HG03095 (cell line): ENCODE measurements at regions not wholly inside any gene's neighbourhood (a gene's known extent, or its start where the extent isn't known, plus 50 kb on each side); places are given as distances from the start of the nearest gene placed in this dataset.
A peak's percentile ranks its signal among the peaks of the same experiment; 100 is the strongest.
"Not testable (repeated sequence)": the region's sequence is repeated elsewhere in the genome, so short reads cannot be mapped to it uniquely, and the experiment has no call there.

Experiments
- ATAC-seq: cut with Tn5 transposase; IDR thresholded peaks from one replicate; pipeline ENCODE4 v1.9.1; 2021; ENCODE audit warnings: moderate library complexity; ENCODE audit not compliant: unreplicated experiment

GRCh38 chr15:31433091-31433490 lies 106.5 kb downstream of the KLF13 start:
- no peak for ATAC-seq

DNA sequence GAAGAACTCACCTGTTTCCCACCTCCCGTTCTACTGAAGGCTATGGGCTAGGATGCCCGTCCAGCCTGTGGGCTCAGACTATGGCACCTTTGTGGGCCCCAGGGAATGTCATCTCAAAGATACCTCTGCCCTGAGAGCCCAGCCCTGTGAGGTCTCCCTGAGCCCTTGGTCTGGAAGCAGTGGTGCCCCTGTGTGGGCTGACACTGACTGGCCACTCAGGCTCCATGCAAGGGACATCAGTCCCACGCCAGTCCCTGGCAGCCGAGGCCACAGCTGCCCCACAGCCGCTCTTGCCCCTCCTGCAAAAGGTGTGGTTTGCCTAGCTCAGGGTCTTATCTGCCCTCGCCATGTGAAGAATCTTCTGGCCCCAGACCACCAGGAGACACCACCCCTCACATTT lies 106.9 kb downstream of the KLF13 start:
- ATAC-seq = no peak

DNA sequence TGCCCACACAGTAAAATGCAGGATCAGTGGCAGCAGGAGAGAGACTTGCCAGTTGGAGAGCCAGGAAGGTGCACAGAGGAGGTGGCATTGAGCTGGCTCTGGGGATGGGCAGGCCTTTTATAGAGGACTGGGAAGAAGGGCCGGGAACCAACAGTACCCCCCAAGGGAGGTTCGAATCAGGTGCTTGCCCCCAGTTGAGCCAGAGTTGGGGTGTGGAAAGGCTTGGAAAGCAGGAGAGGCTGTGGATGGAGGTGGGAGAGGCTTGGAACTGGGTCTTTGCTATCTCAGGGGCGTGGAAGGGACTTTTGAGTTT lies 107.6 kb downstream of the KLF13 start:
- ATAC-seq = no peak

GRCh38 chr15:31434588-31435260 lies 108.1 kb downstream of the KLF13 start:
- ATAC-seq = peak; percentile 39

- ATAC-seq = peak; percentile 51
These were observed 108.8 kb downstream of the KLF13 start for GRCh38 chr15:31435261-31435911.

- no peak for ATAC-seq
These were observed 109.4 kb downstream of the KLF13 start for GRCh38 chr15:31435912-31436628.

DNA sequence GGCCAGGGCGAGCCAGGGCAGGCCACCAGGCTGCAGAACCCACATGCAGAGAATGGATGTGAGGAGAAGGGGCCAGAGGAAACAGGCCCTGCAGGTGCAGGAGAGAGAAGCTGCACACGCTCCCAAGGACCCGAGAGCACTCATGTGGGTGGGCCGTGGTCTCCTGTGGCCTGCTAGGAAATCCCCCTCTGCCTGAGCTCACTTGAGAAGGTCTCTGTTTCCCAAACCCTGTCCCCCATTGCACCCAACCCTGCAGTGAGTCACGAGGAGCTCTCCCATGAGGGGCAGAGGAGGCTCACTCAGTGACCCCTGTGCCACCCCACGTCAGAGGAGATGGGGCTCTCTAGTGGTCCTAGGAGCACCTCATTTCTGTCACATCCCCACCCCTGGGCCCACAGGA lies 111.1 kb downstream of the KLF13 start:
- no peak for ATAC-seq

DNA sequence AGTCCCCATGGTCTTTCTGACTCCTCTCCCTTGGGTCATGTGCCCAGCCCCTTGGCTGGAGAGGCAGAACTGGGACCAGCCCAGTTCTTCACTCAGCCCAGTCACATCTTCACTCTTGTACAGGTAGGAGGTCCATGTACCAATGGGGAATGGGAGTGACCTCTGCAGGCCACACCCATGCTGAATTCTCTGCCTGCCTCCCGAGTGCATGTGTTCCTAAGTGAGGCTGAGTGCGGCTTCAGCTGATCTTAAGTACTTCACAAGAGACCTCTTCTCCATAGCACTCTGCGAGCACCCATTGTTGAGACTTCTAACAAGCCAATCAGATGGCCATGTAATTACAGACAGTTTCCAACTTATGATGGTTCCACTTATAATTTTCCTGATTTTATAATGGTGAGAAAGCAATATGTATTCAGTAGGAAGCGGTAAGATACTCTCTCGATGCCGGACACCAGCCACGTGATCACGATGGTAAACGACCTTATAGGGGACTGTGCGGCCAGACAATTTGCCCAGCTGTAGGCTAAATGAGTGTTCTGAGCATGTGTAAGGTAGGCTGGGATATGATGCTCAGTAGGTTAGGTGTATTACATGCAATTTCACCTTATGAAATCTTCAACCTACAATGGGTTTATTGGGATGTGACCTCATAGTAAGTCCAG lies 112.1 kb downstream of the KLF13 start:
- ATAC-seq = no peak

DNA sequence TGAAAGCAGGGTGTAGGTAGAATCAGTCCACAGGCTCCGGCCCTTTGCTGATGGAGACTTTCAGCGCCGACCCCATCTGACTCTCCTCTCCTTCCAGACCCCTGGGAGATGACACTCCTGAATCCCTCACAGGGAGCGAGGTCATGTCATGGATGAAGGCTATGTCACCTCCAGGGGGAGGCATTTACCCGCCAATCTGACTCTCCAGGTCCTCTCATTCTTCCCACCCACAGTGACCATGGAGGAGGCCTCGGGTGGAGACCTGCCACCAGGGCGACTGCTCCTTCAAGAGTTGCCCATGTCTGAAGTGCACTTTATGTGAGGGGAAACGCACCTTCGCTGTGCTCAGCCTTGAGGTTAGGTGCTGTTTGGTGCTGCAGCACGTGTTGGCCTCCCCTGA lies 112.7 kb downstream of the KLF13 start:
- no peak for ATAC-seq

- ATAC-seq = not testable (repeated sequence)
These were observed 113.6 kb downstream of the KLF13 start for GRCh38 chr15:31440216-31440615.

GRCh38 chr15:31440754-31441311 lies 114.2 kb downstream of the KLF13 start:
- no peak for ATAC-seq

- no peak for ATAC-seq
These were observed 115.6 kb downstream of the KLF13 start for GRCh38 chr15:31442226-31442625.

DNA sequence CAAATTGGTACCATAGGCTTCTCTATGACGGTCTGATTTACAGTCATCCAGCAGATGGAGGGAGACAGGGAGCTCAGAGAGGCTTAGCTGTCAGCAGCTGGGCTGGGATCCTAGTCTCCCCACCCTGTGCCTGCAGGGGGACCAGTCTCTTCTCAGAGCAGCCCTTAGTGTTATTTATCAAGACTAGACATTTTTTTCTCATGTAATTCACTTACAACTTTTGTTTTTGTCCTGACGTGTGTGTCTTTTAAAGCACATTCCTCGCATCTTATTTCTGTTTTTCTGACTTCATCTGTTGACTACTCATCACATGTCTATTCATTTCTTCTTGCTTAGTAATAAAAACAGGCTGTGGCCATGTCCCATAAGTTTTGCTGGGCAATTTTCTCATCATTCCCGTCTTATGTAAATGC lies 116.1 kb downstream of the KLF13 start:
- no peak for ATAC-seq

- ATAC-seq = no peak
These were observed 118.2 kb downstream of the KLF13 start for GRCh38 chr15:31444844-31445243.

DNA sequence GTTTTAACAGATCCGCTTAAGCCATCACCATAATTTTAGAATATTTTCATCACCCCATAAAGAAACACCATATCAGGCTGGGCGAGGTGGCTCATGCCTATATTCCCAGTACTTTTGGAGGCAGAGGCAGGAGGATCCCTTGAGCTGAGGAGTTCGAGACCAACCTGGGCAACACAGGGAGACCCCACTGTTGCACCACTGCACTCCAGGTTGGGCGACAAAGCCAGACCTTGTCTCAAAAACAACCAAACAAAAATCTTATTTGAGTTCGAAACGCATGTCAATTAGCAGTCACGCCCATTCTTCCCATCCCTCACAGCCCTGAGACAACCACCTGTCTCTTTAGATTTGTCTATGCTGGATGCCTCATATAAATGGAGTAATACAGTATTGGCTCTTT lies 119.9 kb downstream of the KLF13 start:
- no peak for ATAC-seq

GRCh38 chr15:31447931-31448634 lies 121.4 kb downstream of the KLF13 start:
- no peak for ATAC-seq

DNA sequence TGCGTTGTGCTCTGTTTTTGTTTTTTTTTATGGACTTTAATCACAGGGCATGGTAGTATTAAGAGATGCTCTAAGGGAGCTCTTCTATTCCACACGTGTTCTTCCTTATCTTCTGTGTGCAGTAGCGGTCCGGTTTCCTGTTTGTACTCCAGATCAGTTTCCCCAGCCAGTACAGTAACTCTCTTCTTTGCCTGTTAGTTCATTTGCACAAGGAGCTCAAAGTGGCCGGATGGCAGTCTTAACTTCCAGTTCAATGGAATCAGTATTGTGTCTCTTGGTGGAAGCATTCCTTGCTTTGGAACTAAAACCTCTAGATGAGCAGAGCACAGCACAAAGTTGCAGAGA lies 122.0 kb downstream of the KLF13 start:
- no peak for ATAC-seq

- no peak for ATAC-seq
These were observed 126.2 kb downstream of the KLF13 start for GRCh38 chr15:31452595-31453557.

DNA sequence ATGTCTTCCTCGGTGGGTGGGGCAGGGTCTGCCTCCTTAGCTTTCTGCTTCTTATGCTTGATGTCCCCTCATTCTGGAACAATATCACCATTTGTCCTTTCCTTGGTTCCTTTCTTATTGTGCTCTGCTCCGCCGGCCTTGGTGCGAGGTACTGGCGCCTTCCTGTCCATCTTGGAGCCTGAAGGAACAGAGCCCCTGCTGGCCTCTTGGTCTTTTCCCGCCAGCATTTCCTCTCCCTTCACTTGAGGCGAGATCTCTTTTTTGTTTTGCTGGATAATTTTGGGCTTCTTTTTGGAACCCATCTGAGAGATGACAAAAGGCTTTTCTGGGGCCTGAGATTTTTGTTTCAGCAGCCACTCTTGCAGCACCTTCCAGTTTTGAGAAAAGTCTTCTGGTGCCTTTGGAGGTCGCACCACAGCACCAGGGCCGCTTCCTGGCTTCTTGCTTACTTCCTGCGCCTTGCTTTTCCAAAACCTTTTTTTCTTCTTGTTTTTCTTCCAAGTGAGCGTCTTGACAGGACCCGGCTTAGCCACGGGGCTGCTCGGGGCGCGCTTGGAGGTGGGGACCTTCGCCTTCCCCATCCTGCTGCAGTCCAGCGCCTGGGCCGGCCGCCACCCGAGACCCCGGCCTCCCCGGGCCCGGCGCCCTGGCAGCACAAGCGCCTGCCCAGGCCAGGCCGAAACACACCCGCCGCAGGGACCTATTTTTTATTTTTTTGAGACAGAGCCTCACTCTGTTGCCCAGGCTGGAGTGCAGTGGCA lies 127.1 kb downstream of the KLF13 start:
- no peak for ATAC-seq
